Cardiac fibroblast (primary cell): ENCODE measurements at regions not wholly inside any gene's neighbourhood (a gene's known extent, or its start where the extent isn't known, plus 50 kb on each side); places are given as distances from the start of the nearest gene placed in this dataset.
"Not testable (repeated sequence)": the region's sequence is repeated elsewhere in the genome, so short reads cannot be mapped to it uniquely, and the experiment has no call there.

Experiments used
- DNase-seq, 2 donors: peaks; one replicate each; pipeline versions ENCODE4 v3.0.0 to v3.0.0-alpha.2; 2010; ENCODE audit warnings: low read depth in 2 of 2
- H3K4me3 ChIP-seq, 2 donors: replicated peaks in 1 of 2; 1 replicate in 1 of 2; 2 replicates in 1 of 2; pipeline ENCODE4 v1.5.1; 2011; ENCODE audit warnings: low read depth in 2 of 2, low read length in 2 of 2, mild to moderate bottlenecking in 2 of 2, moderate library complexity in 1 of 2
- CTCF ChIP-seq: IDR thresholded peaks from one replicate; pipeline ENCODE4 v1.5.1; 2011; ENCODE audit warnings: low read depth, mild to moderate bottlenecking, low read length, inconsistent platforms

- H3K4me3 ChIP-seq = no peak overlapping the region
- no peak for TF ChIP-seq CTCF
- DNase-seq = no peak
Observed at GRCh38 chr3:5769825-5770224, 582.3 kb downstream of the EDEM1 start.

GRCh38 chr3:5774337-5774736 is 586.8 kb downstream of the EDEM1 start:
- DNase-seq = no peak
- TF ChIP-seq CTCF = no peak
- H3K4me3 ChIP-seq = no peak overlapping the region

- not testable (repeated sequence) for H3K4me3 ChIP-seq, DNase-seq
Observed at GRCh38 chr3:5775100-5775499, 587.6 kb downstream of the EDEM1 start.

GRCh38 chr3:5784690-5785089 is 597.2 kb downstream of the EDEM1 start:
- no peak for DNase-seq

GRCh38 chr3:5787861-5788488 is 600.5 kb downstream of the EDEM1 start:
- no peak for TF ChIP-seq CTCF
- H3K4me3 ChIP-seq = no peak overlapping the region
- DNase-seq = no peak

More at GRCh38 chr3:5784690-5785089, 597.2 kb downstream of the EDEM1 start:
- no peak overlapping the region for H3K4me3 ChIP-seq
- no peak for TF ChIP-seq CTCF

- no peak for TF ChIP-seq CTCF
- no peak for DNase-seq
- H3K4me3 ChIP-seq = no peak overlapping the region
Observed at GRCh38 chr3:5788496-5788895, 601.0 kb downstream of the EDEM1 start.

- TF ChIP-seq CTCF = no peak
- peak in 1 of 2 donors; percentile 3 for DNase-seq
- H3K4me3 ChIP-seq = no peak overlapping the region
Observed at GRCh38 chr3:5791558-5791957, 604.1 kb downstream of the EDEM1 start.
